ENCODE measurements at regions not wholly inside any gene's neighbourhood (a gene's known extent, or its start where the extent isn't known, plus 50 kb on each side); places are given as distances from the start of the nearest gene placed in this dataset.

DNA sequence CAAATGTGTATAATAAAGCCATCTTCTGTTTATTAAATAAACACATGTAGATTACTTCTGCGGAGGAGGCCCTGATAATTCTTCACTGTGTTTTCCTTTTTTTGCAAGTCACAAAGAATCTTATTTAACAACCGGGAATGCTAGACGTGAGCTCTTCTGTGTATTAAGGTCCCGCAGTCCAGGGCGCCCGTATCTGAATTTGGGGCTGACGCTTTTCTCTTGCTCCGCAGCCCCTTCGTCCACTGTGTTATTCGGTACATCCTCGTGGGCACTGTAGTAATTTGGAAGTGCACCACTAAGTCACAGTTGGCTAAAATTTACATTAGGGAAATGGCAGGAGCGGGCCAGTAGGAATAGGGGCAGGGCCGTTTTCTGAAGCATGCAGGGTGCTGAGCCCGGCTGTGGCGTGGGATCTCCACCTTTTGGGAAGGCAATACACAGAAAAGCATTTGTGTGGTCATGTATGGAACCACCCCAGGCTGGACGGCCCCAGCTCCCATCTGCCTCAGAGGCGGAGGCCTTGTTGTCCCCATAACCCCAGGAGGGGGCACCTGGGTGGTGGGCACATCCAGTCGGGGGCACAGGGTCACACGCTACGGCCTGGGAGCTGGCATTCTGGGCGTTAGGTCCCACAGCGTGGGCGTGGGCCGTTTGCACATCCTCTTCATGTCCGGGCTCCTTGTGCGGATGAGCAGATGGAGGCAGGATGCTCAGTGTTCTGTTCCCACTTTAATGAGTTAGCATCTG lies 258.7 kb upstream of the IRX4 start:
- H3K27me3 Mint-ChIP-seq, result peaks cover 3 to 12% of the 10 kb centered on the region in 2 donors
- CTCF ChIA-PET (ENCODE audit: partially characterized antibody), result no interaction called here

DNA sequence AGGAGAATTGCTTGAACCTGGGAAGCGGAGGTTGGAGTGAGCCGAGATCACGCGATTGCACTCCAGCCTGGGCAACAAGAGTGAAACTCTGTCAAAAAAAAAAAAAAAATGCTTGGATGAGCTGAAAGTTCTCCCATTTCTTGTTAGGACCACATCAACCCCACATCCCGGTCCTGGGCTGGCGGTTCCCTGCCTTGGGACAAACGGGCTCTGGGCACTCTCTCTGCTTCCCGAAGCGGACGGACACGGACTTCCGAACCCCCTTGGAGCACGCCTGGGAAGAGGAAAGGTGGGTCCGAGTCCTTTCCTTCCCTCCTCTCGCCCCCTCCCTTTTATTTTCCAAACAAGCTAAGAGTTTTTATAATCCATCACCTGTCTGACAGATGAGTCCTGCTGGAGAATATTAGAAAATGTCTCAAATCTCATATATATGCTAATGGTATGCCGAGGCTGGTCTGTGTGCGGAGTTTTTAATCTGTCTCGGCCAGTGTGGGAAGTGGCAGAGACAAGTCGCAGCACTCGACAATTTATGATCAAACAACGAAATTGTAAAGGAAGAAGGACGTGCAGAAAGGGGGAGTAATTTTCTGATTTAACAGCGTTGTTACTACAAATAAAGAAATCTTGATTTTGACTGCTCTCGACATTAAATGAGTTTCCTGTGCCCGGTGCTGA lies 257.9 kb upstream of the IRX4 start:
- H3K36me3 Mint-ChIP-seq, result no peaks in the 10 kb centered on the region
- peaks cover 4 to 12% of the 10 kb centered on the region in 2 donors for H3K27me3 Mint-ChIP-seq
- Histone ChIP-seq H3K9me3 (ENCODE audit: control insufficient read depth in 1 of 2, low read length in 2 of 2) (no peaks in the 10 kb centered on the region), H3K27me3 (ENCODE audit: insufficient read depth, low read length) (no peaks in the 10 kb centered on the region), H3K36me3 (ENCODE audit: insufficient read depth, low read length) (no peaks in the 10 kb centered on the region), H3K4me1 (ENCODE audit: insufficient read depth, low read length) (no peaks in the 10 kb centered on the region), H3K27ac (ENCODE audit: low read depth, low read length) (no peak overlapping the region), H3K4me3 (ENCODE audit: low read length in 2 of 2) (no peak overlapping the region)
- ChIA-PET POLR2A (ENCODE audit: partially characterized antibody) (no interaction called here), CTCF (ENCODE audit: partially characterized antibody) (no interaction called here)
- no peaks in the 10 kb centered on the region for H3K4me1 Mint-ChIP-seq
- no peak for DNase-seq
- intact Hi-C loops (cut with micrococcal nuclease), result no loop called here
- no peak overlapping the region for H3K4me3 Mint-ChIP-seq
- no peaks in the 10 kb centered on the region for H3K9me3 Mint-ChIP-seq
- no peak overlapping the region for H3K27ac Mint-ChIP-seq

More for the DNA sequence above, 258.7 kb upstream of the IRX4 start:
- Histone ChIP-seq H3K36me3 (ENCODE audit: insufficient read depth, low read length) (no peaks in the 10 kb centered on the region), H3K27ac (ENCODE audit: low read depth, low read length) (no peak overlapping the region), H3K9me3 (ENCODE audit: control insufficient read depth in 1 of 2, low read length in 2 of 2) (no peaks in the 10 kb centered on the region), H3K4me3 (ENCODE audit: low read length in 2 of 2) (no peak overlapping the region), H3K4me1 (ENCODE audit: insufficient read depth, low read length) (no peaks in the 10 kb centered on the region), H3K27me3 (ENCODE audit: insufficient read depth, low read length) (no peaks in the 10 kb centered on the region)
- Mint-ChIP-seq H3K36me3 (no peaks in the 10 kb centered on the region), H3K27ac (no peak overlapping the region), H3K4me1 (no peaks in the 10 kb centered on the region), H3K4me3 (no peak overlapping the region), H3K9me3 (no peaks in the 10 kb centered on the region)
- DNase-seq, result no peak
- POLR2A ChIA-PET (ENCODE audit: partially characterized antibody), result no interaction called here
- intact Hi-C loops (cut with micrococcal nuclease), result no loop called here

DNA sequence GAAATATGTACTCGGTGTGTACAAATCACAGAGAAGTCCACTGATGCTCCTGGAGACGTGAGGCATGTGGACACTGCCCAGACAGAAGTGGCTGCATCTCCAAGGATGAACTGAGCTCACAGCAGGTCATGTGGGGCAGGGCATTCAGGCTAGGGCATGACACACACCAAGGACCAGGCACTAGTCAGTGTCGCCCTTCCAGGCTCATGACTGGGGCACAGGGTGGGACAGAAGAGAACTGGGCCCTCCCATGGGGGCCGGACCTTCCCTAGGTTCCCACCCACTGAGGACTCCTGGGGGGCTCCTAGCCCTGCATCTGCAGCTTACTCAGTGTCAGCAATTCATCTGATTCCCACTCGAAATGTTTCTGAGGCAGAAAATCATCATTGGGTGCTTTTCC lies 256.8 kb upstream of the IRX4 start:
- no peaks in the 10 kb centered on the region for H3K4me1 ChIP-seq (ENCODE audit: insufficient read depth, low read length)
- ChIA-PET CTCF (ENCODE audit: partially characterized antibody) (no interaction called here), POLR2A (ENCODE audit: partially characterized antibody) (no interaction called here)
- Mint-ChIP-seq H3K36me3 (no peaks in the 10 kb centered on the region), H3K4me1 (no peaks in the 10 kb centered on the region), H3K27me3 (peaks cover 4 to 12% of the 10 kb centered on the region in 2 donors), H3K27ac (no peak overlapping the region), H3K4me3 (no peak overlapping the region), H3K9me3 (no peaks in the 10 kb centered on the region)
- DNase-seq, result no peak
- H3K27me3 ChIP-seq (ENCODE audit: insufficient read depth, low read length), result no peaks in the 10 kb centered on the region
- intact Hi-C loops (cut with micrococcal nuclease), result no loop called here
- no peak overlapping the region for H3K27ac ChIP-seq (ENCODE audit: low read depth, low read length)
- H3K4me3 ChIP-seq (ENCODE audit: low read length in 2 of 2), result no peak overlapping the region
- H3K36me3 ChIP-seq (ENCODE audit: insufficient read depth, low read length), result no peaks in the 10 kb centered on the region
- H3K9me3 ChIP-seq (ENCODE audit: control insufficient read depth in 1 of 2, low read length in 2 of 2), result no peaks in the 10 kb centered on the region

DNA sequence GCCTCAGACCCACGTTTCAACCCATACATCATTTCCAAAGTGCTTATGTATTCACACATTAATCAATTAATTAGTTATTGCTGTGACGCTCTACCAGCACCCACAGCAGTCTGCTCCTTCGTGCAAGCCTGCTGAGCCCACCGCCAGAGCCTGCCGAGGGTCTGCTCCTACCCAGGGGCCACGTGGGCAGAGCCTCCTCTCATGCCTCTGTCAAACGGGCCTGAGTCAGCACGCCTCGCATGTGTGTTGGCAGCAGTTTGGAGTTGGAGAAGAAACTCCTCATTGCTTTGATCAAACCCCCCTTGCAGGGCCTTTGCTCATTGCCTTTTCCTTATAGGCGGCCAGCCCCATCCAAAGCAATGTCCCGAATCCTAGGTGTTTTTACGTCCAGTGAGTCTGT lies 256.2 kb upstream of the IRX4 start:
- POLR2A ChIA-PET (ENCODE audit: partially characterized antibody), result no interaction called here
- Mint-ChIP-seq H3K9me3 (no peaks in the 10 kb centered on the region), H3K4me3 (no peak overlapping the region), H3K27ac (no peak overlapping the region), H3K36me3 (no peaks in the 10 kb centered on the region), H3K4me1 (no peaks in the 10 kb centered on the region), H3K27me3 (peaks cover 4 to 12% of the 10 kb centered on the region in 2 donors)
- H3K36me3 ChIP-seq (ENCODE audit: insufficient read depth, low read length), result no peaks in the 10 kb centered on the region
- CTCF ChIA-PET (ENCODE audit: partially characterized antibody), result no interaction called here
- DNase-seq, result no peak
- H3K4me3 ChIP-seq (ENCODE audit: low read length in 2 of 2), result no peak overlapping the region
- no peaks in the 10 kb centered on the region for H3K9me3 ChIP-seq (ENCODE audit: control insufficient read depth in 1 of 2, low read length in 2 of 2)
- intact Hi-C loops (cut with micrococcal nuclease), result no loop called here
- no peaks in the 10 kb centered on the region for H3K27me3 ChIP-seq (ENCODE audit: insufficient read depth, low read length)
- H3K27ac ChIP-seq (ENCODE audit: low read depth, low read length), result no peak overlapping the region
- H3K4me1 ChIP-seq (ENCODE audit: insufficient read depth, low read length), result no peaks in the 10 kb centered on the region

DNA sequence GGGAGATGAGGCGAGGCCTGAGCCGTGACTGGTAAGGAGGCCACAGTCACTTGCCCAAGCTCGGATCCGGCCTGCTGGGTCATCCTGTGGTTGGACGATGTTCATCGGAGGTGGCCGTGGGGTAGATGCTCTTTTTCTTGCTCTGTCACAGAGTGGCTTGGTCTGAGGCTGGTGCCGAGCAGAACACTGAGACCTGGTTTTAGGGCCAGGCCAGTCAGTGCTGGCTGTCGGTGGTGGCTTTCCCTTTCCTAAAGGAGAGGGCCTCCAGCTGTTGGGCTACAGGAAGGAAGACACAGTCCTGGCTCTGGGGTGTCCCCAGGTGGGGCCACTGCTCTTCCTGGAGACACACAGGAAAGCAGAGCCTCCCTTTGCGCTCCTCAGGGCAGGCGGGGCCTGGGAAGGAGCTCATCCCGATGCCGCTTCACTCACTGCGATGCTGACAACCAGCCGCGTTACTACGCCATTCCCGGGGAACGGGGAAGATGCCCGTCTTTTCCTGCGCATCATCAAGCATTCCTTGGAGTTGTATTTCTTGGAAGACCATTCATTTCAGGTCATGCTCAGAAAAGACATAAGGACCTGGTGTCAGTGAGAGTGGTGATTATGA lies 254.8 kb upstream of the IRX4 start:
- POLR2A ChIA-PET (ENCODE audit: partially characterized antibody), result no interaction called here
- H3K4me1 ChIP-seq (ENCODE audit: insufficient read depth, low read length), result no peaks in the 10 kb centered on the region
- Mint-ChIP-seq H3K36me3 (no peaks in the 10 kb centered on the region), H3K27me3 (peaks cover 4 to 14% of the 10 kb centered on the region in 2 donors), H3K4me3 (no peak overlapping the region), H3K4me1 (no peaks in the 10 kb centered on the region), H3K9me3 (no peaks in the 10 kb centered on the region), H3K27ac (no peak overlapping the region)
- CTCF ChIA-PET (ENCODE audit: partially characterized antibody), result no interaction called here
- H3K9me3 ChIP-seq (ENCODE audit: control insufficient read depth in 1 of 2, low read length in 2 of 2), result no peaks in the 10 kb centered on the region
- H3K36me3 ChIP-seq (ENCODE audit: insufficient read depth, low read length), result no peaks in the 10 kb centered on the region
- intact Hi-C loops (cut with micrococcal nuclease), result no loop called here
- H3K27me3 ChIP-seq (ENCODE audit: insufficient read depth, low read length), result no peaks in the 10 kb centered on the region
- DNase-seq, result no peak
- no peak overlapping the region for H3K27ac ChIP-seq (ENCODE audit: low read depth, low read length)
- H3K4me3 ChIP-seq (ENCODE audit: low read length in 2 of 2), result no peak overlapping the region

DNA sequence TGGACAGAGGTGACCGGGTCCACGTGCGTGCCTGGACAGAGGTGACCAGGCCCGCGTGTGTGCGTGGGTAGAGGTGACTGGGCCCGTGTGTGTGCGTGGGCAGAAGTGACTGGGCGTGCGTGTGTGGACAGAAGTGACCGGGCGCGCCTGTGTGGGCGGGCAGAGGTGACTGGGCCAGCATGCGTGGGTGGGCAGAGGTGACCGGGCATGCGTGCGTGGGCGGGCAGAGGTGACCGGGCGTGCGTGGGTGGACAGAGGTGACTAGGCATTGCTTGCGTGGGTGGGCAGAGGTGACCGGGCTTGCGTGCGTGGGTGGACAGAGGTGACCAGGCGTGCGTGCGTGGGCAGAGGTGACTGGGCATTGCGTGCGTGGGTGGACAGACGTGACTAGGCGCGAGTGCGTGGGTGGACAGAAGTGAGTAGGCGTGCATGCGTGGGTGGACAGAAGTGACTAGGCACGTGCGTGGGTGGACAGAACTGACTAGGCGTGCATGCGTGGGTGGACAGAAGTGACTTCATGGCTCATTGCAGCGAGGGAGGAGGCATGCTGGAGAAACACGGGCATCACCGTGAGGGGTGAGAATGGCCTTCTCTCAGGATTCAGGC lies 254.1 kb upstream of the IRX4 start:
- H3K4me1 ChIP-seq (ENCODE audit: insufficient read depth, low read length), result no peaks in the 10 kb centered on the region
- CTCF ChIA-PET (ENCODE audit: partially characterized antibody), result no interaction called here
- POLR2A ChIA-PET (ENCODE audit: partially characterized antibody), result no interaction called here

DNA sequence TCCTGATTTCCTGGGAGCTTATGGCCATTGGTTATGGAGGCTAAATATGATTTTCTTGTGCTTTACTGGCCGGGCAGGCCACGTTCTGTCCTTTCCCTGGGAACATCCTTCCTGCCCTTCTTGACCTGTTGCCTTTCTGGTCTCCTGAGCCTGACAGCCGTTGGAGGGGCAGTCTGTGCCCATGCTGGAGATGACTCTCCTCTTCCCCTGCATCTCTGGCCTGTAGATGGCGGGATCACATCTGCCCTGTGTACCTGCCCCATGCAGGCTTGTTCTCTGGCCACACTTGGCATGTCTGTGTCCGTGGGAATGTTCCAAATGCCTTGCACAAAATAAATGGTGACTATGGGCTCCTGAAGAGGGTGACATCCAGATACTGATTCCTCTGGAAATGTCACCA lies 253.1 kb upstream of the IRX4 start:
- no peaks in the 10 kb centered on the region for H3K4me1 Mint-ChIP-seq
- peaks cover 4 to 11% of the 10 kb centered on the region in 2 donors for H3K27me3 Mint-ChIP-seq
- POLR2A ChIA-PET (ENCODE audit: partially characterized antibody), result no interaction called here
- Histone ChIP-seq H3K4me3 (ENCODE audit: low read length in 2 of 2) (no peak overlapping the region), H3K4me1 (ENCODE audit: insufficient read depth, low read length) (no peaks in the 10 kb centered on the region), H3K36me3 (ENCODE audit: insufficient read depth, low read length) (no peaks in the 10 kb centered on the region), H3K9me3 (ENCODE audit: control insufficient read depth in 1 of 2, low read length in 2 of 2) (no peaks in the 10 kb centered on the region), H3K27me3 (ENCODE audit: insufficient read depth, low read length) (no peaks in the 10 kb centered on the region), H3K27ac (ENCODE audit: low read depth, low read length) (no peak overlapping the region)
- H3K27ac Mint-ChIP-seq, result no peak overlapping the region
- intact Hi-C loops (cut with micrococcal nuclease), result no loop called here
- no peaks in the 10 kb centered on the region for H3K36me3 Mint-ChIP-seq
- CTCF ChIA-PET (ENCODE audit: partially characterized antibody), result no interaction called here
- no peaks in the 10 kb centered on the region for H3K9me3 Mint-ChIP-seq
- no peak for DNase-seq
- no peak overlapping the region for H3K4me3 Mint-ChIP-seq

More for the DNA sequence above, 254.1 kb upstream of the IRX4 start:
- intact Hi-C loops (cut with micrococcal nuclease), result no loop called here
- Mint-ChIP-seq H3K36me3 (no peaks in the 10 kb centered on the region), H3K9me3 (no peaks in the 10 kb centered on the region), H3K4me1 (no peaks in the 10 kb centered on the region), H3K27ac (no peak overlapping the region), H3K4me3 (no peak overlapping the region), H3K27me3 (peaks cover 4 to 14% of the 10 kb centered on the region in 2 donors)
- no peak for DNase-seq
- Histone ChIP-seq H3K9me3 (ENCODE audit: control insufficient read depth in 1 of 2, low read length in 2 of 2) (no peaks in the 10 kb centered on the region), H3K36me3 (ENCODE audit: insufficient read depth, low read length) (no peaks in the 10 kb centered on the region), H3K27me3 (ENCODE audit: insufficient read depth, low read length) (no peaks in the 10 kb centered on the region), H3K4me3 (ENCODE audit: low read length in 2 of 2) (no peak overlapping the region), H3K27ac (ENCODE audit: low read depth, low read length) (no peak overlapping the region)

All from CD4-positive, alpha-beta memory T cell (primary cell).